ENCODE measurements at regions not wholly inside any gene's neighbourhood (a gene's known extent, or its start where the extent isn't known, plus 50 kb on each side); places are given as distances from the start of the nearest gene placed in this dataset.

DNA sequence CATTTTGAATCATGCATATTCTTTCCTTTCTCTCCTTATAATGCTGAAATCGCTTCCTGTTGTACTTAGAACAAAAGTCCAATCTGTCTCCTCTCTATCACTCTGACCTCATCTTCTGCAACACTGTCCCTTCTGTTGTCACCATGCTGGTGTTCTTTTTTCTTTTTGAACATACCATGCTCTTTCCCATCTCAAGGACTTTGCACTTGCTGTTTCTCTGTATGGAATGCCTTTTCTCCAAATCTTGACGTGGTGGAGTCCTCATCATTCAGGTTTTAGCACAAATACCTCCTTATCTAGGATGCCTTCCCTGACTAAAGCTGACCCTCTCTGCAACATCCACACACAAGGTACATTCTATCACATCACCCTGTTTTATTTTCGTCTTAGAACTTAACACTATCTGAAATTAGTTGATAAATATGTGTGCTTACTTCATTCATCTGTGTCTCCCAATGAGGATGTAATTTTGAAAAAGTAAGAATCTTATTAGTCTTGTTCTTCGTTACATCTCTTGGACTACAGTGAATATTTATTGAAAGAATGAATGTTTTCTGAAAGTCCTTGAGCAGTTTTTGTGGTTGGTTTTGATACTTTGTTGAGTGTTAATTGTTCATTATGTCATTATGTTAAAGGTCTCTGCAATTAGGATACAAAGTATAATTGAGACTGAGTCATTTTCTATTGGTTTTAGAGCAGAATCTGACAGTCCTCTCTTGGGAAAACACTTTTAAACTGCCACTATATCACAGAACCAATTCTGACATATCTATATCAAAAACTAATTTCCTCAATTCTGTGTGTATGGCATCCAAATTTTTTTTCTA, 145.3 kb upstream of the RASA1 start (continued):
- TF ChIP-seq RCOR1 (IDR thresholded peaks at IDR 0.05; ENCODE audit: insufficient replicate concordance, low read length) (no peak), MAFK (IDR thresholded peaks at IDR 0.05; ENCODE audit: low read depth, low read length) (no peak)

DNA sequence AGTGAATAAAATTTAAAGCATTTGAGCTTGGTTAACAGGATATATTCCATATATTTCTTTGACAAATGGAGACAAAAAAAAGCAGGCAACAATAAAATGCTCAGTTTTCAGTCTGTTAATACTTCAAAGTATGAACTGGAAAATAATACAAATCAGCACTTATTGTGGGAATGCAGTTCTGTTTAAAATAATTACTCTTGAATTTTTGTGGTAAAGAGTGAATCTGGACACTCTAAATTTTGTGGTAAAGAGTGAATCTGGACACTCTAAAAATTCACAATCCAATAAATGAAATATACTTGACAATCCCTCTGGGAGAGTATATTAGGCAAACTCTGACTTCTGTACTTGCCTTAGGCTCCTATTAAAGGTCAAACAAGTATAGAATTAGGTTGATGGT, 141.9 kb upstream of the RASA1 start:
- H3K4me3 ChIP-seq (ENCODE audit: insufficient read depth, low read depth, low read length) = no peak overlapping the region
- H2BK20ac ChIP-seq (ENCODE audit: low read depth, low read length) = no peak overlapping the region
- H3K14ac ChIP-seq (replicated peaks; ENCODE audit: low read depth, low read length) = no peak overlapping the region
- H3K27ac ChIP-seq (ENCODE audit: insufficient read depth, low read length) = no peak overlapping the region
- CTCF ChIA-PET = no interaction called here
- H3K23ac ChIP-seq (ENCODE audit: low read depth, low read length) = no peak overlapping the region
- no peak overlapping the region for H4K5ac ChIP-seq (ENCODE audit: low read depth, low read length)
- H2AK5ac ChIP-seq (ENCODE audit: low read depth, low read length) = no peak overlapping the region
- H3K4me1 ChIP-seq (ENCODE audit: control insufficient read depth, insufficient read depth, low read length) = peaks cover 14% of the 10 kb centered on the region; the same call in 1 of the 2 replicates
- H3K9ac ChIP-seq (ENCODE audit: low read depth, low read length) = no peak overlapping the region
- H4K20me1 ChIP-seq (ENCODE audit: insufficient read depth, low read length) = no peaks in the 10 kb centered on the region
- no peak overlapping the region for H2BK15ac ChIP-seq (ENCODE audit: low read depth, low read length)
- intact Hi-C loops (cut with micrococcal nuclease) = loop anchor here (5.0 kb wide), 1 partner anchor 142 kb away; the partner anchor contains the start of gene RASA1
- peaks cover 0 to 4% of the 10 kb centered on the region in 2 experiments; a peak in 1 of 4 replicates for H3K79me1 ChIP-seq (ENCODE audit: low read depth in 1 of 2, low read length in 2 of 2)
- dilution Hi-C loops (cut with HindIII; ENCODE audit: low sequenced_read_pairs, unreplicated experiment) = no loop called here
- H3K4me2 ChIP-seq (ENCODE audit: low read depth, low read length) = no peak overlapping the region
- no peak overlapping the region; a peak in 1 of 4 replicates for H4K8ac ChIP-seq (ENCODE audit: low read depth in 2 of 2, low read length in 2 of 2)
- no peak overlapping the region for H4K91ac ChIP-seq (ENCODE audit: insufficient read depth, low read depth, low read length)
- H2AFZ ChIP-seq (replicated peaks; ENCODE audit: low read length, poor library complexity) = no peak overlapping the region
- no peak overlapping the region for H2BK5ac ChIP-seq (ENCODE audit: low read depth, low read length, poor library complexity, severe bottlenecking)
- ATAC-seq (ENCODE audit: low read depth) = no peak
- in situ Hi-C loops (cut with MboI; ENCODE audit: low sequenced_read_pairs) = no loop called here
- H3K36me3 ChIP-seq (ENCODE audit: control insufficient read depth, insufficient read depth, low read length) = no peaks in the 10 kb centered on the region
- POLR2A ChIA-PET (ENCODE audit: unreplicated experiment) = no interaction called here
- peaks cover 8% of the 10 kb centered on the region; the same call in 1 of the 2 replicates for H3K9me1 ChIP-seq (ENCODE audit: insufficient read depth, low read length)
- TF ChIP-seq NFE2L2 (IDR thresholded peaks at IDR 0.05; ENCODE audit: low read depth, low read length) = no peak
- no peak for TF ChIP-seq BHLHE40 (IDR thresholded peaks at IDR 0.05; ENCODE audit: low read depth, low read length)
- TF ChIP-seq MXI1 (IDR thresholded peaks at IDR 0.05; ENCODE audit: borderline replicate concordance, low read depth, low read length) = no peak
- TF ChIP-seq CTCF (conservative IDR thresholded peaks at IDR 0.05; ENCODE audit: low read depth, low read length) = no peak
- no peak for TF ChIP-seq MAFK (IDR thresholded peaks at IDR 0.05; ENCODE audit: low read depth, low read length)
- no peak for TF ChIP-seq USF2 (IDR thresholded peaks at IDR 0.05; ENCODE audit: low read depth, low read length)
- TF ChIP-seq MAZ (IDR thresholded peaks at IDR 0.05; ENCODE audit: borderline replicate concordance, low read depth, low read length) = no peak
- no peak for TF ChIP-seq FOS (IDR thresholded peaks at IDR 0.05; ENCODE audit: low read depth, low read length)
- no peak overlapping the region for H3K18ac ChIP-seq (ENCODE audit: low read depth, low read length)
- H3K9me3 ChIP-seq (ENCODE audit: control insufficient read depth, insufficient read depth, low read length) = no peaks in the 10 kb centered on the region
- no peak overlapping the region for H2BK120ac ChIP-seq (ENCODE audit: low read depth, low read length)
- DNase-seq = no peak
- no TSS peak for BruUV-seq (replicated peaks)
- H3K27me3 ChIP-seq (ENCODE audit: control insufficient read depth, insufficient read depth, low read length) = no peaks in the 10 kb centered on the region
- no peak overlapping the region for H3K4ac ChIP-seq (ENCODE audit: low read depth, low read length)
- H2AK9ac ChIP-seq (replicated peaks; ENCODE audit: low read depth, low read length, poor library complexity) = no peak overlapping the region
- no peak overlapping the region for H3K56ac ChIP-seq (ENCODE audit: extremely low read depth, insufficient read depth, low read length)
